ENCODE measurements at regions not wholly inside any gene's neighbourhood (a gene's known extent, or its start where the extent isn't known, plus 50 kb on each side); places are given as distances from the start of the nearest gene placed in this dataset.

- Histone ChIP-seq H3K4me3 (ENCODE audit: low read depth, low read length) (no peak overlapping the region), H3K4me1 (ENCODE audit: control insufficient read depth, insufficient read depth, low read length) (no peaks in the 10 kb centered on the region), H3K27ac (ENCODE audit: extremely low read depth, low read depth, low read length) (no peak overlapping the region), H3K9me3 (ENCODE audit: control insufficient read depth, insufficient read depth, low read depth, low read length) (no peaks in the 10 kb centered on the region), H3K36me3 (ENCODE audit: control insufficient read depth in 2 of 2, insufficient read depth in 1 of 2, low read length in 2 of 2) (no peaks in the 10 kb centered on the region)
- CTCF ChIA-PET, result interaction anchor here (0.6 to 2.5 kb wide), 19 partner anchors 9 to 618 kb away, joined by 3 to 14 read pairs (median 4); no protein-coding TSS in a partner anchor
- no peak for TF ChIP-seq ZNF175 (tag by site-specific recombination; IDR thresholded peaks at IDR 0.05)
- TF ChIP-seq, protein P1, sequence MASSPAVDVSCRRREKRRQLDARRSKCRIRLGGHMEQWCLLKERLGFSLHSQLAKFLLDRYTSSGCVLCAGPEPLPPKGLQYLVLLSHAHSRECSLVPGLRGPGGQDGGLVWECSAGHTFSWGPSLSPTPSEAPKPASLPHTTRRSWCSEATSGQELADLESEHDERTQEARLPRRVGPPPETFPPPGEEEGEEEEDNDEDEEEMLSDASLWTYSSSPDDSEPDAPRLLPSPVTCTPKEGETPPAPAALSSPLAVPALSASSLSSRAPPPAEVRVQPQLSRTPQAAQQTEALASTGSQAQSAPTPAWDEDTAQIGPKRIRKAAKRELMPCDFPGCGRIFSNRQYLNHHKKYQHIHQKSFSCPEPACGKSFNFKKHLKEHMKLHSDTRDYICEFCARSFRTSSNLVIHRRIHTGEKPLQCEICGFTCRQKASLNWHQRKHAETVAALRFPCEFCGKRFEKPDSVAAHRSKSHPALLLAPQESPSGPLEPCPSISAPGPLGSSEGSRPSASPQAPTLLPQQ (tag by site-specific recombination; IDR thresholded peaks at IDR 0.05), result no peak
- TF ChIP-seq ZFP41 (tag by site-specific recombination; IDR thresholded peaks at IDR 0.05; ENCODE audit: borderline replicate concordance), result no peak
- no peak for TF ChIP-seq ZNF311 (tag by site-specific recombination; IDR thresholded peaks at IDR 0.05; ENCODE audit: borderline replicate concordance)
- TF ChIP-seq FEZF1 (tag by site-specific recombination; IDR thresholded peaks at IDR 0.05), result no peak
- no peak for TF ChIP-seq ZNF221 (tag by site-specific recombination; IDR thresholded peaks at IDR 0.05; ENCODE audit: borderline replicate concordance)
- TF ChIP-seq, protein P2, sequence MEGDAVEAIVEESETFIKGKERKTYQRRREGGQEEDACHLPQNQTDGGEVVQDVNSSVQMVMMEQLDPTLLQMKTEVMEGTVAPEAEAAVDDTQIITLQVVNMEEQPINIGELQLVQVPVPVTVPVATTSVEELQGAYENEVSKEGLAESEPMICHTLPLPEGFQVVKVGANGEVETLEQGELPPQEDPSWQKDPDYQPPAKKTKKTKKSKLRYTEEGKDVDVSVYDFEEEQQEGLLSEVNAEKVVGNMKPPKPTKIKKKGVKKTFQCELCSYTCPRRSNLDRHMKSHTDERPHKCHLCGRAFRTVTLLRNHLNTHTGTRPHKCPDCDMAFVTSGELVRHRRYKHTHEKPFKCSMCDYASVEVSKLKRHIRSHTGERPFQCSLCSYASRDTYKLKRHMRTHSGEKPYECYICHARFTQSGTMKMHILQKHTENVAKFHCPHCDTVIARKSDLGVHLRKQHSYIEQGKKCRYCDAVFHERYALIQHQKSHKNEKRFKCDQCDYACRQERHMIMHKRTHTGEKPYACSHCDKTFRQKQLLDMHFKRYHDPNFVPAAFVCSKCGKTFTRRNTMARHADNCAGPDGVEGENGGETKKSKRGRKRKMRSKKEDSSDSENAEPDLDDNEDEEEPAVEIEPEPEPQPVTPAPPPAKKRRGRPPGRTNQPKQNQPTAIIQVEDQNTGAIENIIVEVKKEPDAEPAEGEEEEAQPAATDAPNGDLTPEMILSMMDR (tag by site-specific recombination; IDR thresholded peaks at IDR 0.05), result peak; percentile 50
- TF ChIP-seq, protein P3, sequence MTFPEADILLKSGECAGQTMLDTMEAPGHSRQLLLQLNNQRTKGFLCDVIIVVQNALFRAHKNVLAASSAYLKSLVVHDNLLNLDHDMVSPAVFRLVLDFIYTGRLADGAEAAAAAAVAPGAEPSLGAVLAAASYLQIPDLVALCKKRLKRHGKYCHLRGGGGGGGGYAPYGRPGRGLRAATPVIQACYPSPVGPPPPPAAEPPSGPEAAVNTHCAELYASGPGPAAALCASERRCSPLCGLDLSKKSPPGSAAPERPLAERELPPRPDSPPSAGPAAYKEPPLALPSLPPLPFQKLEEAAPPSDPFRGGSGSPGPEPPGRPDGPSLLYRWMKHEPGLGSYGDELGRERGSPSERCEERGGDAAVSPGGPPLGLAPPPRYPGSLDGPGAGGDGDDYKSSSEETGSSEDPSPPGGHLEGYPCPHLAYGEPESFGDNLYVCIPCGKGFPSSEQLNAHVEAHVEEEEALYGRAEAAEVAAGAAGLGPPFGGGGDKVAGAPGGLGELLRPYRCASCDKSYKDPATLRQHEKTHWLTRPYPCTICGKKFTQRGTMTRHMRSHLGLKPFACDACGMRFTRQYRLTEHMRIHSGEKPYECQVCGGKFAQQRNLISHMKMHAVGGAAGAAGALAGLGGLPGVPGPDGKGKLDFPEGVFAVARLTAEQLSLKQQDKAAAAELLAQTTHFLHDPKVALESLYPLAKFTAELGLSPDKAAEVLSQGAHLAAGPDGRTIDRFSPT (tag by site-specific recombination; IDR thresholded peaks at IDR 0.05), result no peak
- no peak for TF ChIP-seq PBX3 (CRISPR knock-in tag; IDR thresholded peaks at IDR 0.05)
- POLR2A ChIA-PET, result no interaction called here
These were observed 248.3 kb upstream of the CAMK1G start for GRCh38 chr1:209335178-209335577.

- POLR2A ChIA-PET, result no interaction called here
- H3K4me1 ChIP-seq (ENCODE audit: control insufficient read depth, insufficient read depth, low read length), result no peaks in the 10 kb centered on the region
- H3K36me3 ChIP-seq (ENCODE audit: control insufficient read depth in 2 of 2, insufficient read depth in 1 of 2, low read length in 2 of 2), result no peaks in the 10 kb centered on the region
- H3K4me3 ChIP-seq (ENCODE audit: low read depth, low read length), result no peak overlapping the region
- H3K9me3 ChIP-seq (ENCODE audit: control insufficient read depth, insufficient read depth, low read depth, low read length), result no peaks in the 10 kb centered on the region
- TF ChIP-seq ZNF121 (tag by site-specific recombination; IDR thresholded peaks at IDR 0.05), result no peak
- no peak for TF ChIP-seq PRDM2 (tag by site-specific recombination; IDR thresholded peaks at IDR 0.05; ENCODE audit: borderline replicate concordance)
- H3K27ac ChIP-seq (ENCODE audit: extremely low read depth, low read depth, low read length), result no peak overlapping the region
- CTCF ChIA-PET, result interaction anchor here (0.6 to 6.3 kb wide), 9 partner anchors 13 to 560 kb away, joined by 3 to 39 read pairs (median 4); no protein-coding TSS in a partner anchor
These were observed 242.4 kb upstream of the CAMK1G start for GRCh38 chr1:209341146-209341545.
